ENCODE measurements at regions not wholly inside any gene's neighbourhood (a gene's known extent, or its start where the extent isn't known, plus 50 kb on each side); places are given as distances from the start of the nearest gene placed in this dataset.
A peak's percentile ranks its signal among the peaks of the same experiment; 100 is the strongest.

GRCh38 chr12:82069931-82070514 lies 288.2 kb downstream of the CCDC59 start:
- no peaks in the 10 kb centered on the region for H3K9me3 ChIP-seq (ENCODE audit: control insufficient read depth, low read depth, low read length)
- H3K36me3 ChIP-seq (ENCODE audit: control insufficient read depth in 2 of 2, extremely low read depth in 1 of 2, insufficient read depth in 2 of 2, low read length in 2 of 2): no peaks in the 10 kb centered on the region
- H3K9ac ChIP-seq (ENCODE audit: control insufficient read depth, extremely low read depth, insufficient read depth, low read length): no peak overlapping the region
- H3K79me2 ChIP-seq (ENCODE audit: control insufficient read depth, insufficient read depth, low read length): no peaks in the 10 kb centered on the region
- DNase-seq (ENCODE audit: low read depth, low spot score): no peak
- no peak overlapping the region for H3K27ac ChIP-seq (ENCODE audit: control insufficient read depth, insufficient read depth, low read length)
- TF ChIP-seq EZH2 (IDR thresholded peaks at IDR 0.05; ENCODE audit: low read length) (no peak), CTCF (optimal IDR thresholded peaks at IDR 0.05 in 1 of 3, IDR thresholded peaks at IDR 0.05 in 1 of 3, conservative IDR thresholded peaks at IDR 0.05 in 1 of 3; ENCODE audit: extremely low read depth in 1 of 3, insufficient read depth in 2 of 3, low read length in 3 of 3) (no peak)
- H3K4me1 ChIP-seq (ENCODE audit: control insufficient read depth, extremely low read depth, insufficient read depth, low read length): no peaks in the 10 kb centered on the region
- dilution Hi-C loops (cut with MboI; ENCODE audit: extremely low pct_ligation_motif_present, low sequenced_read_pairs): no loop called here
- H4K20me1 ChIP-seq (ENCODE audit: control insufficient read depth, extremely low read depth, insufficient read depth, low read length): no peaks in the 10 kb centered on the region
- FAIRE-seq: no peak
- no peak overlapping the region for H3K4me2 ChIP-seq (ENCODE audit: control insufficient read depth, extremely low read depth, insufficient read depth, low read depth, low read length)
- no peaks in the 10 kb centered on the region for H3K27me3 ChIP-seq (ENCODE audit: control insufficient read depth, extremely low read depth, insufficient read depth, low read length)
- H2AFZ ChIP-seq (ENCODE audit: control insufficient read depth, low read length): no peak overlapping the region
- no peaks in the 10 kb centered on the region for H3K9me1 ChIP-seq (ENCODE audit: control insufficient read depth, extremely low read depth, insufficient read depth, low read length)
- H3K4me3 ChIP-seq (ENCODE audit: control insufficient read depth in 2 of 3, extremely low read depth in 1 of 3, insufficient read depth in 2 of 3, low read depth in 1 of 3, low read length in 3 of 3): no peak overlapping the region

GRCh38 chr12:82058197-82058596 lies 299.0 kb upstream of the PPFIA2 start:
- no peak for TF ChIP-seq EZH2 (IDR thresholded peaks at IDR 0.05; ENCODE audit: low read length)
- H3K4me1 ChIP-seq (ENCODE audit: control insufficient read depth, extremely low read depth, insufficient read depth, low read length): peaks cover 11% of the 10 kb centered on the region
- H3K36me3 ChIP-seq (ENCODE audit: control insufficient read depth in 2 of 2, extremely low read depth in 1 of 2, insufficient read depth in 2 of 2, low read length in 2 of 2): no peaks in the 10 kb centered on the region
- no peaks in the 10 kb centered on the region for H3K79me2 ChIP-seq (ENCODE audit: control insufficient read depth, insufficient read depth, low read length)
- no peak overlapping the region for H3K9ac ChIP-seq (ENCODE audit: control insufficient read depth, extremely low read depth, insufficient read depth, low read length)
- no peak overlapping the region for H3K27ac ChIP-seq (ENCODE audit: control insufficient read depth, insufficient read depth, low read length)
- dilution Hi-C loops (cut with MboI; ENCODE audit: extremely low pct_ligation_motif_present, low sequenced_read_pairs): no loop called here
- DNase-seq (ENCODE audit: low read depth, low spot score): no peak
- no peak overlapping the region for H3K4me2 ChIP-seq (ENCODE audit: control insufficient read depth, extremely low read depth, insufficient read depth, low read depth, low read length)
- H2AFZ ChIP-seq (ENCODE audit: control insufficient read depth, low read length): no peak overlapping the region
- no peaks in the 10 kb centered on the region for H3K9me3 ChIP-seq (ENCODE audit: control insufficient read depth, low read depth, low read length)
- H3K27me3 ChIP-seq (ENCODE audit: control insufficient read depth, extremely low read depth, insufficient read depth, low read length): no peaks in the 10 kb centered on the region
- no peak overlapping the region for H3K4me3 ChIP-seq (ENCODE audit: control insufficient read depth in 2 of 3, extremely low read depth in 1 of 3, insufficient read depth in 2 of 3, low read depth in 1 of 3, low read length in 3 of 3)
- no peak for FAIRE-seq
- H3K9me1 ChIP-seq (ENCODE audit: control insufficient read depth, extremely low read depth, insufficient read depth, low read length): no peaks in the 10 kb centered on the region
- H4K20me1 ChIP-seq (ENCODE audit: control insufficient read depth, extremely low read depth, insufficient read depth, low read length): no peaks in the 10 kb centered on the region

GRCh38 chr12:82057770-82058169 lies 298.6 kb upstream of the PPFIA2 start:
- Histone ChIP-seq H3K4me1 (ENCODE audit: control insufficient read depth, extremely low read depth, insufficient read depth, low read length) (peaks cover 11% of the 10 kb centered on the region), H3K79me2 (ENCODE audit: control insufficient read depth, insufficient read depth, low read length) (no peaks in the 10 kb centered on the region), H3K9ac (ENCODE audit: control insufficient read depth, extremely low read depth, insufficient read depth, low read length) (no peak overlapping the region), H2AFZ (ENCODE audit: control insufficient read depth, low read length) (no peak overlapping the region), H3K36me3 (ENCODE audit: control insufficient read depth in 2 of 2, extremely low read depth in 1 of 2, insufficient read depth in 2 of 2, low read length in 2 of 2) (no peaks in the 10 kb centered on the region), H3K27me3 (ENCODE audit: control insufficient read depth, extremely low read depth, insufficient read depth, low read length) (no peaks in the 10 kb centered on the region), H3K9me3 (ENCODE audit: control insufficient read depth, low read depth, low read length) (no peaks in the 10 kb centered on the region), H3K9me1 (ENCODE audit: control insufficient read depth, extremely low read depth, insufficient read depth, low read length) (no peaks in the 10 kb centered on the region), H3K4me3 (ENCODE audit: control insufficient read depth in 2 of 3, extremely low read depth in 1 of 3, insufficient read depth in 2 of 3, low read depth in 1 of 3, low read length in 3 of 3) (no peak overlapping the region), H4K20me1 (ENCODE audit: control insufficient read depth, extremely low read depth, insufficient read depth, low read length) (no peaks in the 10 kb centered on the region), H3K27ac (ENCODE audit: control insufficient read depth, insufficient read depth, low read length) (no peak overlapping the region), H3K4me2 (ENCODE audit: control insufficient read depth, extremely low read depth, insufficient read depth, low read depth, low read length) (peak overlapping the region; percentile 31)
- dilution Hi-C loops (cut with MboI; ENCODE audit: extremely low pct_ligation_motif_present, low sequenced_read_pairs): no loop called here
- peak; percentile 85 for FAIRE-seq
- TF ChIP-seq EZH2 (IDR thresholded peaks at IDR 0.05; ENCODE audit: low read length) (no peak), CTCF (optimal IDR thresholded peaks at IDR 0.05 in 1 of 3, IDR thresholded peaks at IDR 0.05 in 1 of 3, conservative IDR thresholded peaks at IDR 0.05 in 1 of 3; ENCODE audit: extremely low read depth in 1 of 3, insufficient read depth in 2 of 3, low read length in 3 of 3) (no peak)
- no peak for DNase-seq (ENCODE audit: low read depth, low spot score)
